CD4-positive, CD25-positive, alpha-beta regulatory T cell (primary cell): ENCODE measurements at regions not wholly inside any gene's neighbourhood (a gene's known extent, or its start where the extent isn't known, plus 50 kb on each side); places are given as distances from the start of the nearest gene placed in this dataset.

Source experiments
- ATAC-seq, 2 donors: fragments of 150-1000 bp; cut with Tn5 transposase; one replicate each; pipeline ENCODE4 v1.10.0; 2021; ENCODE audit warnings: low read depth in 2 of 2, moderate number of reproducible peaks in 2 of 2, moderate library complexity in 1 of 2
- DNase-seq, 3 donors: peaks; one replicate each; pipeline versions ENCODE4 v3.0.0 to v3.0.0-alpha.2; 2012 to 2022; ENCODE audit warnings: mixed read lengths in 1 of 3
- H3K27ac ChIP-seq: one replicate; pipeline ENCODE4 v1.7.0; 2013; ENCODE audit warnings: mild to moderate bottlenecking, low read length; ENCODE audit not compliant: insufficient read depth, poor library complexity, severe bottlenecking
- H3K27me3 ChIP-seq: one replicate; pipeline ENCODE4 v1.7.0; 2013; ENCODE audit warnings: low read length; ENCODE audit not compliant: control insufficient read depth, insufficient read depth
- H3K36me3 ChIP-seq: one replicate; pipeline ENCODE4 v1.7.0; 2013; ENCODE audit warnings: mild to moderate bottlenecking, low read length, moderate library complexity; ENCODE audit not compliant: control insufficient read depth, insufficient read depth
- H3K4me1 ChIP-seq: 2 replicates; pipeline ENCODE4 v1.7.0; 2013; ENCODE audit warnings: mild to moderate bottlenecking, low read length; ENCODE audit not compliant: insufficient read depth, control insufficient read depth, poor library complexity, severe bottlenecking
- H3K4me3 ChIP-seq: one replicate; pipeline ENCODE4 v1.7.0; 2013; ENCODE audit warnings: low read depth, mild to moderate bottlenecking, low read length, moderate library complexity
- H3K9me3 ChIP-seq, 2 experiments: 1 replicate in 1 of 2; 2 replicates in 1 of 2; pipeline ENCODE4 v1.7.0; 2013; ENCODE audit warnings: low read length in 2 of 2, mild to moderate bottlenecking in 1 of 2, moderate library complexity in 1 of 2; ENCODE audit not compliant: control insufficient read depth in 2 of 2
- H3K27ac Mint-ChIP-seq, 3 donors: one replicate each; pipeline ENCODE4 v1.8.0; 2020 to 2022; ENCODE audit warnings: mild to moderate bottlenecking in 3 of 3, mixed read lengths in 3 of 3, moderate library complexity in 2 of 3
- H3K27me3 Mint-ChIP-seq: one replicate; pipeline ENCODE4 v1.8.0; 2022; ENCODE audit warnings: mild to moderate bottlenecking, mixed read lengths
- H3K36me3 Mint-ChIP-seq: one replicate; pipeline ENCODE4 v1.8.0; 2020; ENCODE audit warnings: mixed read lengths
- H3K4me1 Mint-ChIP-seq, 4 donors: one replicate each; pipeline ENCODE4 v1.8.0; 2020 to 2022; ENCODE audit warnings: mixed read lengths in 4 of 4, mild to moderate bottlenecking in 1 of 4
- H3K4me3 Mint-ChIP-seq, 4 donors: one replicate each; pipeline ENCODE4 v1.8.0; 2020 to 2022; ENCODE audit warnings: mild to moderate bottlenecking in 4 of 4, mixed read lengths in 4 of 4, moderate library complexity in 3 of 4
- H3K9me3 Mint-ChIP-seq, 7 donors: one replicate each; pipeline ENCODE4 v1.8.0; 2020 to 2022; ENCODE audit warnings: mixed read lengths in 7 of 7, mild to moderate bottlenecking in 3 of 7, moderate library complexity in 2 of 7

DNA sequence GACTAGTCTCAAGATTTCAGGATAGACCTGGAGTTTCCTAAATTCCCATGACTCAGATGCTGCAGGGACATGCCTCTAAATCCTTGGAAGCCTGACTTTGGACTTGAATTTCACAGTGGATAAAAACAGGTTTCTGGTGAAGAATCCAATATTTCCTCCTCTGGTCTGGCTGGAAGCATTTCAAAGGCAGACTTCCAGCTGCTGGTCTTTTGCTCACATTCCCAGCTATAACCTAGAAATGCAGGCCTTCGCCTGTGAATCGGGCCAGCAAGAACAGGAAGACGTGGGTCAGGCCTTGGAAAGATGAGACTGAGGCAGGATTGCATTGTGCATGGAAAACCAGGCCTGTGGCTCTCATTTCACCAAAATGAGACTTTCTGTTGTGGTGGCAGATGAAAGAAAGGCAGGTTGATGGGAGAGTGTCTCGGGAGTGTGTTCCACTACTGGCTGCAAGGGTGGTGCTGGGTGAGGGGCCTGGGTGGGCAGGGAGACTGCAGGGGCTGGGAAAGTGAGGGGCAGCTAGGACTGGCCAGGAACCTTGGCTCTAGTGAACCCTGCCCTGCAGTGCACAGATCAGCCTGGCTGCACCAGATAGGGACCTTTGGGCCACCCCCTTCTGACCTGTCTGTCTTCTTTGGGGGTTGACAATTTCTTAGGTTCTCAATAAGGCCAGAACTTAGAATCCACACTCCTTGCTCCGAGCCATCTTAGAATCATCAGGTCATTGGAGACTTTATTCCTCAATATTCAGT lies 488.8 kb upstream of the MKI67 start:
- Histone ChIP-seq H3K27me3 (no peaks in the 10 kb centered on the region), H3K4me3 (no peak overlapping the region), H3K9me3 (no peaks in the 10 kb centered on the region), H3K36me3 (no peaks in the 10 kb centered on the region), H3K27ac (no peak overlapping the region), H3K4me1 (no peaks in the 10 kb centered on the region)
- no peak overlapping the region for H3K27ac Mint-ChIP-seq
- H3K36me3 Mint-ChIP-seq = no peaks in the 10 kb centered on the region
- DNase-seq = no peak
- no peaks in the 10 kb centered on the region for H3K4me1 Mint-ChIP-seq
- no peak for ATAC-seq
- H3K27me3 Mint-ChIP-seq = no peaks in the 10 kb centered on the region
- peak overlapping the region in 1 of 4 donors; percentile 8 for H3K4me3 Mint-ChIP-seq
- H3K9me3 Mint-ChIP-seq = peaks cover 0 to 4% (median 0%) of the 10 kb centered on the region in 7 donors

DNA sequence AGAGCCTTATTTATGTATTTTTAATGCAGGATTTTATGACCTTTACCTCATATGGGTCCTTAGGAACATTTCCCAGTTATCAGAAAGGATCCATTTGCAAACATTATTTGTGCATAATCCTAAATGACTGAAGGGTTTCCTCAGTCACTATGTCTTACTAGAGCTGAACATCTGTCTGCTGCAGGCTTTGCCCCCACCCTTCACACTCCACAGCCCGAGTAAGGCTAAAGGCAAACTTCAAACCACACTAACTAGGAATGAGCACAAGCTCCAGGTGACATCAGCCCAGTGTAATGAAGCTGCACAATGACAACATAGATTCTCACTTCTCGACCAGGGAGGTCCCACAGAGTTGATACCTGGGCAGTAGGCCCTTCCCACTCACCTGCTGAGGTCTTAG lies 491.3 kb upstream of the MKI67 start:
- no peaks in the 10 kb centered on the region for H3K4me1 Mint-ChIP-seq
- peaks cover 0 to 5% (median 0%) of the 10 kb centered on the region in 7 donors for H3K9me3 Mint-ChIP-seq
- DNase-seq (no peak), ATAC-seq (no peak)
- no peak overlapping the region for H3K27ac Mint-ChIP-seq
- H3K36me3 ChIP-seq = no peaks in the 10 kb centered on the region
- no peaks in the 10 kb centered on the region for H3K4me1 ChIP-seq
- H3K27ac ChIP-seq = no peak overlapping the region
- no peaks in the 10 kb centered on the region for H3K36me3 Mint-ChIP-seq
- no peak overlapping the region for H3K4me3 ChIP-seq
- H3K4me3 Mint-ChIP-seq = no peak overlapping the region
- H3K27me3 ChIP-seq = no peaks in the 10 kb centered on the region
- H3K9me3 ChIP-seq = no peaks in the 10 kb centered on the region
- no peaks in the 10 kb centered on the region for H3K27me3 Mint-ChIP-seq

DNA sequence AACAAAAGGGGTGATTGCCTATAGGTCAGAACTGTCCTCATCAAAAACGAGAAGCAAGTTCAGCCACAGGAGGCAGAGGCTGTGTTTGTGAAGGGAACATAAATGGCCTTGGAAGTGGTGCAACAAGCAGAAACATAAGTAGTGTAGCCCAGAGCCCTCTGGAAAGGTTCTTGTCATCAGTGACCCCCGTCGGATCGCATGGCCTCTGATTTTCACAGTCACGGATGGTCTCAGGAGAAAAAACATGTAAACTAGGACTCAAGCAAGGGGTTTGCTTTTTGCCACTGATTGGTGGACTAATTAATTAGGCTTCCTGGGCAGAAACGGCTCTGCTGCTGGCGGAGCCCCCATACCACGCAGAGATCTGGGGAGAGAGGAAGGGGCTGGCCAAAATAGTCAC lies 496.5 kb upstream of the MKI67 start:
- no peak overlapping the region for H3K4me3 Mint-ChIP-seq
- no peaks in the 10 kb centered on the region for H3K9me3 ChIP-seq
- H3K36me3 ChIP-seq = no peaks in the 10 kb centered on the region
- no peaks in the 10 kb centered on the region for H3K4me1 Mint-ChIP-seq
- H3K4me1 ChIP-seq = no peaks in the 10 kb centered on the region
- no peaks in the 10 kb centered on the region for H3K27me3 ChIP-seq
- H3K27ac Mint-ChIP-seq = no peak overlapping the region
- H3K36me3 Mint-ChIP-seq = no peaks in the 10 kb centered on the region
- H3K4me3 ChIP-seq = no peak overlapping the region
- H3K27me3 Mint-ChIP-seq = no peaks in the 10 kb centered on the region
- no peak for DNase-seq
- peaks cover 0 to 3% (median 0%) of the 10 kb centered on the region in 7 donors for H3K9me3 Mint-ChIP-seq
- ATAC-seq = no peak
- H3K27ac ChIP-seq = no peak overlapping the region

DNA sequence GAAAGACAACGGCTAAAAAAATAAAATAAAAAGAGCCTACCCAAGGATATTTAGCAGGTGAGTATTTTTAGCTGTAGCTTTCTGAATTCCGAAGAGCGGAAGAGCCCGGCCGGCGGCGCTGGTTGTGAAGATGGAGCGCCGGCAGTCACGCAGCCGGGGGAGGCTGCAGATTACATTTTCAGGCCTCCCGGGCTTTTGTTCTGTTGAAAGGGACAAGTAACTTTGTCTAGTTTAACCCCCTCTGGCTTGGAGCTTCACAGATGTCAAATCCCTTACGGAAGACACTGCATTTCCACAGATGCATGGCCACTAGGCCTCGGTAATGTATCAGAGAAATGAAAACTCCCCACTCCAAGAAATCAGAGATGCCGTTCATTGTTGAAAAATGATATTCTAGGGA lies 497.6 kb upstream of the MKI67 start:
- no peaks in the 10 kb centered on the region for H3K27me3 ChIP-seq
- H3K4me3 ChIP-seq = no peak overlapping the region
- ATAC-seq = no peak
- no peak overlapping the region for H3K27ac Mint-ChIP-seq
- H3K9me3 ChIP-seq = no peaks in the 10 kb centered on the region
- H3K36me3 ChIP-seq = no peaks in the 10 kb centered on the region
- H3K36me3 Mint-ChIP-seq = no peaks in the 10 kb centered on the region
- no peak overlapping the region for H3K4me3 Mint-ChIP-seq
- no peak overlapping the region for H3K27ac ChIP-seq
- H3K9me3 Mint-ChIP-seq = peaks cover 0 to 3% (median 0%) of the 10 kb centered on the region in 7 donors
- H3K4me1 ChIP-seq = no peaks in the 10 kb centered on the region
- H3K4me1 Mint-ChIP-seq = no peaks in the 10 kb centered on the region
- no peak for DNase-seq
- H3K27me3 Mint-ChIP-seq = no peaks in the 10 kb centered on the region

DNA sequence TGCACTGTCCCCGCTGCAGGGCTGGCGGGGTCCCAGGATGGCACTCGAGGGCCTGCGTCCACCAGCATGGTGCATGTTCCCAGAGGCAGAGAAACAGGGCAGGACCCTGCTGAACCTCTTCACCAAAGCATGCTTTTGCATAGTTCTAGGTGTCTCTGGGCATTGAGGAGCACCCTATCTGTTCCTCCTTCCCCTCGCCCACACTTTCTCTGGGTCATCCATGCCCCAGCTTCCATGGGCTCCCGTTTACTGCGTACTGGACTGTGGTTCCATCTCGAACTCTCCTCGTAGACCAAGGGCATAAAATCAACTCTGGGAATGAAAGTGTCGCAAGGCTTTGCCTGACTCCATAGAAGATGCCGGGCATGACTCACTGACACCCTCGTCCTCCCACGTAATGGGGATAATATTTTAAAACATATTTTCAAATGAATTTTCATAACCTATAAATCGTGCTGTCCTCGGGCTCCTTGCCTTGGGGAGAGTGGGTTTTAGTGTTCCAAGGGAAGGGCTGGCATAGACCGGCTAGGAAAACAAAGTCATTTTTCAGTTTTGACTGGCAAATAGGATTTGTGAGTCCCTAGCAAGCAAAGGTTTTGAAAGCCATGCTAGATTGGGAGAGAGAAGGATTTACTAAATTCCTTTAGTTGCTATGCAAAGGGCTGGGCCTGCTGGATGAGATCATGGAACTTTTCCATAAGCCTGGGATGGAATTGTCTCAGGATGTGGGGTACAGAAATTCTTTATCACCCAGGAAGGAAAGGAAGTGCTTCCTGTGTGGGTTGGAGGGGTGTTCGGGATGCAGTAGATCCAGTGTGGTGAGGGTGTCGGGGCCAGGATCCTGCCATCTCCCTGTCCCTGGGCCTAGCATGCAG lies 498.7 kb upstream of the MKI67 start:
- no peaks in the 10 kb centered on the region for H3K36me3 Mint-ChIP-seq
- Histone ChIP-seq H3K9me3 (no peaks in the 10 kb centered on the region), H3K27ac (no peak overlapping the region), H3K4me3 (no peak overlapping the region), H3K36me3 (no peaks in the 10 kb centered on the region), H3K4me1 (no peaks in the 10 kb centered on the region), H3K27me3 (no peaks in the 10 kb centered on the region)
- ATAC-seq = no peak
- H3K27me3 Mint-ChIP-seq = no peaks in the 10 kb centered on the region
- H3K9me3 Mint-ChIP-seq = peaks cover 0 to 3% (median 0%) of the 10 kb centered on the region in 7 donors
- H3K27ac Mint-ChIP-seq = peak overlapping the region in 1 of 3 donors; percentile 6
- DNase-seq = no peak
- no peak overlapping the region for H3K4me3 Mint-ChIP-seq
- H3K4me1 Mint-ChIP-seq = no peaks in the 10 kb centered on the region

DNA sequence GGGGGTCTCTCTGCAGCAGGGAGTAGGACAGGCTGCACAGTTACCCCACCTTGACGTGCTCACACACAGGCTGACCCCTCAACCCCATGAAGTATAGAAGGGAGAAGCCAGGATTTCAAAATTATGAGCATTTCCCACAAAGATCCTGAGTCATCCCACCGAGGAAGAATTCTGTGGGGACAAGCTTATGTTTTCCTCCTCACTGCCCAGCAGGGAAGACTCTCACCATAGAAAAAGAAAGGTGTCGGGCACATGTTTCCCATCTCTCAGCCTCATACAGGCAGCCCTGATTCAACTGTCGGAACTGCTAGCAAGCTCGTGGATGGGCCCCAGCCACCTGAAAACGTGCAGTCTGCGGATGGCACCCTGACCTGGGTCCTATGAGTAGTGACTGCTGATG lies 499.7 kb upstream of the MKI67 start:
- no peak overlapping the region for H3K4me3 Mint-ChIP-seq
- no peak overlapping the region for H3K27ac Mint-ChIP-seq
- H3K36me3 Mint-ChIP-seq = no peaks in the 10 kb centered on the region
- H3K27me3 Mint-ChIP-seq = no peaks in the 10 kb centered on the region
- no peaks in the 10 kb centered on the region for H3K9me3 ChIP-seq
- no peaks in the 10 kb centered on the region for H3K27me3 ChIP-seq
- DNase-seq (no peak), ATAC-seq (no peak)
- peaks cover 0 to 1% (median 0%) of the 10 kb centered on the region in 7 donors for H3K9me3 Mint-ChIP-seq
- no peaks in the 10 kb centered on the region for H3K4me1 Mint-ChIP-seq
- H3K4me1 ChIP-seq = no peaks in the 10 kb centered on the region
- no peak overlapping the region for H3K4me3 ChIP-seq
- no peak overlapping the region for H3K27ac ChIP-seq
- H3K36me3 ChIP-seq = no peaks in the 10 kb centered on the region

- Mint-ChIP-seq H3K4me3 (no peak overlapping the region), H3K36me3 (no peaks in the 10 kb centered on the region), H3K9me3 (peaks cover 0 to 1% (median 0%) of the 10 kb centered on the region in 7 donors), H3K4me1 (no peaks in the 10 kb centered on the region), H3K27me3 (no peaks in the 10 kb centered on the region), H3K27ac (no peak overlapping the region)
- H3K27me3 ChIP-seq = no peaks in the 10 kb centered on the region
- H3K27ac ChIP-seq = no peak overlapping the region
- no peak for DNase-seq
- no peaks in the 10 kb centered on the region for H3K36me3 ChIP-seq
- no peak overlapping the region for H3K4me3 ChIP-seq
- H3K4me1 ChIP-seq = no peaks in the 10 kb centered on the region
- no peak for ATAC-seq
- no peaks in the 10 kb centered on the region for H3K9me3 ChIP-seq
Observed at GRCh38 chr10:128626397-128627000, 500.3 kb upstream of the MKI67 start.
